ENCODE measurements at regions not wholly inside any gene's neighbourhood (a gene's known extent, or its start where the extent isn't known, plus 50 kb on each side); places are given as distances from the start of the nearest gene placed in this dataset.

GRCh38 chrX:40821780-40822179, 86.4 kb upstream of the MED14 start:
- intact Hi-C loops (cut with DNase I) = no loop called here
- Histone ChIP-seq H3K27me3 (no peaks in the 10 kb centered on the region), H3K9me3 (no peaks in the 10 kb centered on the region), H3K36me3 (no peaks in the 10 kb centered on the region), H3K27ac (no peak overlapping the region), H3K4me1 (no peaks in the 10 kb centered on the region), H3K4me3 (replicated peaks in 1 of 3) (no peak overlapping the region)
- TF ChIP-seq POLR2A (IDR thresholded peaks at IDR 0.05) (no peak), CTCF (IDR thresholded peaks at IDR 0.05) (no peak)
- no peak for DNase-seq
- 93 to 96% methylated on average over 3 to 4 of the region's 4 CpGs for WGBS, 2 donors

- TF ChIP-seq POLR2A (IDR thresholded peaks at IDR 0.05) (no peak), CTCF (IDR thresholded peaks at IDR 0.05) (no peak)
- intact Hi-C loops (cut with DNase I) = no loop called here
- no peaks in the 10 kb centered on the region for H3K27me3 ChIP-seq
Measured at GRCh38 chrX:40827331-40827730, 92.0 kb upstream of the MED14 start.

GRCh38 chrX:40831750-40832149, 96.4 kb upstream of the MED14 start:
- H3K27me3 ChIP-seq = no peaks in the 10 kb centered on the region
- no peak overlapping the region for H3K4me3 ChIP-seq (replicated peaks in 1 of 3)
- intact Hi-C loops (cut with DNase I) = no loop called here
- DNase-seq = peak; percentile 82 to 84
- no peak for TF ChIP-seq CTCF (IDR thresholded peaks at IDR 0.05)
- no peak for TF ChIP-seq POLR2A (IDR thresholded peaks at IDR 0.05)
- no peaks in the 10 kb centered on the region for H3K36me3 ChIP-seq
- 57% methylated on average over 5 of the region's 12 CpGs; no CpG with 5 or more reads in 1 of the 2 donors for WGBS, 2 donors
- no peak overlapping the region for H3K27ac ChIP-seq
- H3K9me3 ChIP-seq = no peaks in the 10 kb centered on the region
- peaks cover 0 to 16% of the 10 kb centered on the region in 2 donors for H3K4me1 ChIP-seq

More at GRCh38 chrX:40827331-40827730, 92.0 kb upstream of the MED14 start:
- Histone ChIP-seq H3K27ac (no peak overlapping the region), H3K4me3 (replicated peaks in 1 of 3) (no peak overlapping the region), H3K4me1 (peaks cover 0 to 16% of the 10 kb centered on the region in 2 donors), H3K36me3 (no peaks in the 10 kb centered on the region), H3K9me3 (no peaks in the 10 kb centered on the region)
- DNase-seq = no peak
- WGBS, 2 donors = 94 to 100% methylated on average over 2 to 4 of the region's 4 CpGs

- no peaks in the 10 kb centered on the region for H3K27me3 ChIP-seq
- no peaks in the 10 kb centered on the region for H3K36me3 ChIP-seq
- H3K4me1 ChIP-seq = peaks cover 0 to 12% of the 10 kb centered on the region in 2 donors
- H3K4me3 ChIP-seq (replicated peaks in 1 of 3) = no peak overlapping the region
- H3K9me3 ChIP-seq = no peaks in the 10 kb centered on the region
- no peak for TF ChIP-seq POLR2A (IDR thresholded peaks at IDR 0.05)
- TF ChIP-seq CTCF (IDR thresholded peaks at IDR 0.05) = no peak
- 88 to 95% methylated on average over 8 to 14 of the region's 39 CpGs for WGBS, 2 donors
- H3K27ac ChIP-seq = no peak overlapping the region
- intact Hi-C loops (cut with DNase I) = no loop called here
- DNase-seq = no peak
Measured at GRCh38 chrX:40832723-40833122, 97.4 kb upstream of the MED14 start.

GRCh38 chrX:40834225-40834624, 98.9 kb upstream of the MED14 start:
- Histone ChIP-seq H3K27ac (no peak overlapping the region), H3K36me3 (no peaks in the 10 kb centered on the region), H3K4me3 (replicated peaks in 1 of 3) (no peak overlapping the region), H3K4me1 (peaks cover 0 to 11% of the 10 kb centered on the region in 2 donors), H3K9me3 (no peaks in the 10 kb centered on the region), H3K27me3 (no peaks in the 10 kb centered on the region)
- intact Hi-C loops (cut with DNase I) = no loop called here
- TF ChIP-seq CTCF (IDR thresholded peaks at IDR 0.05) (no peak), POLR2A (IDR thresholded peaks at IDR 0.05) (no peak)
- DNase-seq = no peak
- 92 to 95% methylated on average over 9 to 32 of the region's 33 CpGs for WGBS, 2 donors

Measured in thyroid gland (tissue), 4 donors.